ENCODE measurements at regions not wholly inside any gene's neighbourhood (a gene's known extent, or its start where the extent isn't known, plus 50 kb on each side); places are given as distances from the start of the nearest gene placed in this dataset.

DNA sequence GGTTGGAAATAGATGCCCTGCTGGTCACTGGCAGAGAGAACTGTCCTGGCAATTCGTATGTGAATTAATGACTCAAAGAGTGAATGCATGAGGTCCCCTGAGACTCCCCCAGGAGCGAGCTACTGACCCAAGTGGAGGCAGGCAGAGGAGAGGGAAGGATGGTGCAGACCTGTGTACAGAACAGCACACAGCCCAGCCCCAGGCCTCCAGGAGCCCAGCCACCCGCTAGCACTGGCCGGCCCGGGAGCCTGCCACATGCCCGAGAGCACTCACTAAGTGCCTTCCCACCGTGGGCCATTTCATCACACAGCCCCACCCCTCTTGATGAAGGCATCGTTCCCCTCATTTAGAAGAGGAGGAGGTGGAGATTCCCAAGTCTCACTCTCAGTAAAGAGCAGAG, 62.0 kb upstream of the IGSF21 start:
- DNase-seq (ENCODE audit: extremely low read depth, low read depth) = no peak
- TF ChIP-seq, protein P1, sequence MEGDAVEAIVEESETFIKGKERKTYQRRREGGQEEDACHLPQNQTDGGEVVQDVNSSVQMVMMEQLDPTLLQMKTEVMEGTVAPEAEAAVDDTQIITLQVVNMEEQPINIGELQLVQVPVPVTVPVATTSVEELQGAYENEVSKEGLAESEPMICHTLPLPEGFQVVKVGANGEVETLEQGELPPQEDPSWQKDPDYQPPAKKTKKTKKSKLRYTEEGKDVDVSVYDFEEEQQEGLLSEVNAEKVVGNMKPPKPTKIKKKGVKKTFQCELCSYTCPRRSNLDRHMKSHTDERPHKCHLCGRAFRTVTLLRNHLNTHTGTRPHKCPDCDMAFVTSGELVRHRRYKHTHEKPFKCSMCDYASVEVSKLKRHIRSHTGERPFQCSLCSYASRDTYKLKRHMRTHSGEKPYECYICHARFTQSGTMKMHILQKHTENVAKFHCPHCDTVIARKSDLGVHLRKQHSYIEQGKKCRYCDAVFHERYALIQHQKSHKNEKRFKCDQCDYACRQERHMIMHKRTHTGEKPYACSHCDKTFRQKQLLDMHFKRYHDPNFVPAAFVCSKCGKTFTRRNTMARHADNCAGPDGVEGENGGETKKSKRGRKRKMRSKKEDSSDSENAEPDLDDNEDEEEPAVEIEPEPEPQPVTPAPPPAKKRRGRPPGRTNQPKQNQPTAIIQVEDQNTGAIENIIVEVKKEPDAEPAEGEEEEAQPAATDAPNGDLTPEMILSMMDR (IDR thresholded peaks at IDR 0.05; ENCODE audit: low read depth, low read length) = no peak

DNA sequence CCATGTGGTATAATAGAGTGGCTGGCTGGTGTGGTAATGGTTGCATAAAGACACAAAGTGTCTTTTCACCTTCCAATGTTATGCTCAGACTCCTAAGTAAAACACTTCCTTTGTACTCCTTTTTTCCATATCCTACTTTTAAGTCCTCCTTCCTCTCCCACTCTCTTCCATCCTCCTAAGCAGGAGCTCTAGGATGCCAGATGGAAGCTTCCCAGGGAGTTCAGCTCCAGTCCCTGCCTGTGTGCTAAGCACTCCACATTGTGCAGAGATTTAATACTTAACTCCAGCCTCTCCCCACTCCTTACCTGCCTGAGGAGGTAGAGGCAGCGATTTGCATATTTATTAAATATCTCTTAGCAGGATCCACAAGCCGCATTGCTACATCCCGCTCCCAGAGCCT, 60.5 kb upstream of the IGSF21 start:
- TF ChIP-seq, protein P1 (IDR thresholded peaks at IDR 0.05; ENCODE audit: low read depth, low read length) = no peak
- DNase-seq (ENCODE audit: extremely low read depth, low read depth) = no peak

DNA sequence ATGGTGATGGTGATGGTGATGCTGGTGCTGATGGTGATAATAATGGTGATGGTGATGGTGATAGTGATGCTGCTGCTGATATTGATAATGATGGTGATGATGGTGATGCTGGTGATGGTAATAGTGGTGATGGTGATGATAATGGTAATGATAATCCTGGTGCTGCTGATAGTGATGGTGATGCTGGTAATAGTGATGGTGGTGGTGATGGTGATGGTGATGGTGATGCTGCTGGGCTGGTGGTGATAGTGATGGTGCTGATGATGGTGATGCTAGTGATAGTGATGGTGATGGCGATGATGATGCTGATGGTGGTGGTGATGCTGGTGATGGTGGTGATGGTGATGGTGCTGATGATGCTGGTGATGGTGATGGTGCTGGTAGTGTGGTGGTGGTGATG, 58.4 kb upstream of the IGSF21 start:
- TF ChIP-seq, protein P1 (IDR thresholded peaks at IDR 0.05; ENCODE audit: low read depth, low read length) = no peak
- DNase-seq (ENCODE audit: extremely low read depth, low read depth) = no peak

DNA sequence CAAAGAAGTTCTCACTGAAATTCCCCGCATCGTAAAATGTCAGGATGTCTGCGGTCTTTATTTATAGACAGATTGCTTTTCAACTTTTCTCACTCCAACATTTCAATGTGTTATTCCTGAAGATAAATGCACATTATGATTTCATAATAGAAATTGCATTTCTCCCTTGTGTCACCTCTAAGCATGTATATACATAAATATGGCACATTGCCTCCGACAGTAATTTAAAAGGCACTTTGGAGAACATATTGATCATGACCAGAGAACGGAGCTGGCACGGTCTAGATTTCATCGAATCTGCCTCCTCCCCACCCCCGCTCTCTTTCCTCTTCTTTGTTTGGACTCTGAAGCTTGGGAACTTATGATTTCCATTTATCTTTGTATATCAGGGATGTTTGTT, 54.9 kb upstream of the IGSF21 start:
- TF ChIP-seq, protein P1 (IDR thresholded peaks at IDR 0.05; ENCODE audit: low read depth, low read length) = no peak

DNA sequence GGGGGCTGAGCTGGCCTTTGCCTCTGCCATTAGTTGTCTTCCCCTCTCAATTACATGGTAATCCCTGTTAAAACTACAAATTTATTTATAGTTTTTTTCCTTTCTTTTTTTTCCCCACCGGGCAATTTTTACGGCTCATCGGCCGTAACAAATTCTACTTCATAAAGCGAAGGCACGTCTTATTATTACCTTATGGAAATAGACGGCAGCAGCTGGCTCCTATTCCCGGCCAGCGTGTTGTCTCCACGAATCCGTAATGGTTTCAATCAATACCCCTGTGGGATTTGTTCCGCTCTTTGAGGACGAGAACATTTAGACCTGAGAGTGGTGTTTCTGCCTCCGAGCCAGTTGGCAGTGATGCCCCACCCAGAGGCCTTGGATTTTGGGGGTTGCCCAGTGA, 52.4 kb upstream of the IGSF21 start:
- TF ChIP-seq, protein P1 (IDR thresholded peaks at IDR 0.05; ENCODE audit: low read depth, low read length) = no peak
- no peak for DNase-seq (ENCODE audit: extremely low read depth, low read depth)

More for the DNA sequence above, 54.9 kb upstream of the IGSF21 start:
- DNase-seq (ENCODE audit: extremely low read depth, low read depth) = no peak

DNA sequence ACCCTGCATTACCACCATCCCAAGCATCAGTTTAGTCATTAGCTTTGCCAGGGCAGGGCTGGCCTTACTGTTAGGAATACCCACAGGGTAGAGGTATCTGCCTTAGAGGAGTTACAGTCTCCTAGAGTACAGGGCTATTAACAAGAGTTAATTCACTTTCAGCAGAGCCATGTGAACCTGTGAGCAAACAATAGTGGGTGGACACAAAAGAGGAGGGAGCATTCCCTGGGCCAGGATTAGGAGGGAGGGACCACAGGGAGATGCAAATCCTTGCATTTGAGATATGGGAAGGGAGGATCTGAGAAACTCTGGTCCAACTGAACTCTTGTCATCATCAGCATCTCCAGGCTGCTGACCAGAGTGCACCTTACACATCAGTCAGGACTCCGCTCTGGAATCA, 51.1 kb upstream of the IGSF21 start:
- no peak for DNase-seq (ENCODE audit: extremely low read depth, low read depth)
- TF ChIP-seq, protein P1 (IDR thresholded peaks at IDR 0.05; ENCODE audit: low read depth, low read length) = no peak

DNA sequence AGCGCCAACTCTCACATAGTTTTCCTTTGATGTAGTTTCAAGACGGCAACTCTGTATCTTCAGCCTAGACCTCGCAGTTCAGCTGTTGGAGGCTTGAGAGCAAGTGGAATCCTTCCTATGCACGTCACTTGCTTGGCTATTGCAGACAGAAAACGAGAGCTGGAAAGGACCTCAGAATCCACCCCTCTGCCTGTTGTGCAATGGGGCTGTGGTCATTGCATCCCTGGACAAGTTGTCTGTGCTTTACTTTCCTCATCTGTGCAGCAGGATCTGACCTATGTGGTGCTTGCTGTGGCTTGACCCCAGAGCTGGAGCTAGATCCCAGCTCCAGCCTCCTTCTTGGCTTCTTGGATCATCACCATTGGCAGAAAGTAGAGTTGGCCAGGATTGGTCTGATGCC, 50.0 kb upstream of the IGSF21 start:
- TF ChIP-seq, protein P1 (IDR thresholded peaks at IDR 0.05; ENCODE audit: low read depth, low read length) = no peak

More for the DNA sequence above, 50.0 kb upstream of the IGSF21 start:
- no peak for DNase-seq (ENCODE audit: extremely low read depth, low read depth)
